NOMO-1 treated with DMSO at 0.1 percent for 48 hours (cell line): ENCODE measurements at regions not wholly inside any gene's neighbourhood (a gene's known extent, or its start where the extent isn't known, plus 50 kb on each side); places are given as distances from the start of the nearest gene placed in this dataset.
A peak's percentile ranks its signal among the peaks of the same experiment; 100 is the strongest.
"Not testable (repeated sequence)": the region's sequence is repeated elsewhere in the genome, so short reads cannot be mapped to it uniquely, and the experiment has no call there.

Experiments used
- DNase-seq: peaks from one replicate; lab custom pipeline; 2025; ENCODE audit not compliant: unreplicated experiment; lab: John Stamatoyannopoulos, UW

DNA sequence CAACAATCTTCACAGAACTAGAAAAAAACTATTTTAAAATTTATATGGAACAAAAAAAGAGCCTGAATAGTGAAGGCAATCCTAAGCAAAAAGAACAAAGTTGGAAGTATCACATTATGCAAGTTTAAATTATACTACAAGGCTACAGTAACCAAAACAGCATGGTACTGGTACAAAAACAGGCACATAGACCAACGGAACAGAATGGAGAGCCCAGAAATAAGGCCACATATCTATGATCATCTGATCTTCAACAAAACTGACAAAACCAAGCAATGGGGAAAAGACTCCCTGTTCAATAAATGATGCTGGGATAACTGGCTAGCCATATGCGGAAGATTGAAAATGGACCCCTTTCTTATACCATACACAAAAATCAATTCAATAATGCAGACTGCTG lies 74.4 kb upstream of the RTN4 start:
- not testable (repeated sequence) for DNase-seq

- DNase-seq, result no peak
These were observed 73.6 kb upstream of the RTN4 start for GRCh38 chr2:55123851-55124269.

GRCh38 chr2:55120634-55121359 lies 70.5 kb upstream of the RTN4 start:
- no peak for DNase-seq

- no peak for DNase-seq
These were observed 69.6 kb upstream of the RTN4 start for GRCh38 chr2:55119711-55120487.

DNA sequence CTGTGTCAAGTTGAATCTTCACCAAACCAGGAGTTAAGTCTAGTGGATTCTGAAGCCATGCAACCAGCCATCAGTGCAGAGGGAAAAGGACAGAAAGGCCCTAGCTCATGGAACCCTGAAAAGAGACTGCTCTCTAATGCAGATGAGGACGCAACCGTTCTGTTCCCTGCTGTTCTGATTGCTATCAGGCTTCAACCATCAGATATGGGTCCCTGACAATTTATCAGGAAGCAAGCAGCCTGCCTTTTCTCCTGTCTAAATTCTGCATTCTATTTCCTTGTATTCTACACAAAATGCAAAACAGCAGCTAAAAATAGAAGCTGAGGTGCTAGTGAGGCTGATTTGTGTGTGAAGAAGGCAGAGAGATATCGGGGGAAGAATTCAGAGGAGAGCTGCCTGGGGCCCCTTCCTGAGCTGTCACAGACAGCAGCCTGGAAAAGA lies 68.4 kb upstream of the RTN4 start:
- DNase-seq, result no peak

DNA sequence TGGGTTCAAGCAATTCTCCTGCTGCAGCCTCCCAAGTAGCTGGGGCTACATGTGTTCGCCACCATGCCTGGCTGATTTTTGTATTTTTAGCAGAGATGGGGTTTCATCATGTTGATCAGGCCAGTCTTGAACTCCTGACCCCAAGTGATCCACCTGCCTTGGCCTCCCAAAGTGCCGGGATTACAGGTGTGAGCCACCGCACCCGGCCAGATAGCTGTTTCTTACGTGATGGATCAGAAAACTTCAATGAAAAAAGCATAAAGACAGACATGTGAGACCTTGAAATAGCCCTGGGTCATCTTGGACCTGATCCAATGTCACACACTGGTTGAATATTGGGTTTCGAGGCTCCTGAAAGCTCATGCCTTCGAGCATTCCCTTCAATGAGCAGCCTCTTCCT lies 66.7 kb upstream of the RTN4 start:
- DNase-seq, result no peak

- DNase-seq, result no peak
These were observed 66.3 kb upstream of the RTN4 start for GRCh38 chr2:55116598-55116964.

DNA sequence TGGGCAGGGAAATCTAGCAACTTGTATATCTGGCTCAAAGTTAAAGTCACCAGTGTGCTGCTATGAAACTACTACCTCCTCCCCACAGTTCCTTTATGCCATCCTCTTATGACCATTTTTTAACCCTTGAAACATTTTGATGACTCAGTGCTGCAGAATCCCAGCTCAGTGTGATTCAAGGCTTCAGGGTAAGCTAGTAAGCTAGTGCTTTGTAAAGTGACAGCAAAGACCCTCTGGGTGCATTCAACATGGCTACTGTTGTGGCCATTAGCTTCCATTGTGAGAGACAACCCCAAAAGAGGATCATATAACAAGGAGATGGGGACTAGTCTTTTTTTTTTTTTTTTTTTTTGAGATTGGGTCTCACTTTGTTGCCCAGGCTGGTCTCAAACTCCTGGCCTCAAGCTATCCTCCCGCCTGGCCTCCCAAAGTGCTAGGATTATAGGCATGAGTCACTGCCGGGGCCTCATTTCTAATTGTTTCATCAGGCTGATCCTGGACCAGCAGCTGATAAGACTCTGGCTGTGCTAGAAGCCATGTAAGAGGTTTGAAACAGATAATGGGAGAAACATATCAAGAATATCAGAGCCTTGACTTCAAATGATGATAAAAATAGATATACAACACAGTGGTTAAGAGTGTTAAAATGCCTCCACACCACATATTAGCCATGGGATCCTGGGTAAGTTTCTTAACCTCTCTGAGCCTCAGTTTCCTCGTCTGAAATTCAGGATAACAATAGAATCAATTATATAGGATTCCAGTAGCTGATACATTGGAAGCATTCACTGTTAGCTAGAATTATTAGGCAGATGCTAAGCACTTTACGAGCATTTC lies 65.7 kb upstream of the RTN4 start:
- DNase-seq, result peak; percentile 62

GRCh38 chr2:55114597-55114996 lies 64.3 kb upstream of the RTN4 start:
- no peak for DNase-seq

DNA sequence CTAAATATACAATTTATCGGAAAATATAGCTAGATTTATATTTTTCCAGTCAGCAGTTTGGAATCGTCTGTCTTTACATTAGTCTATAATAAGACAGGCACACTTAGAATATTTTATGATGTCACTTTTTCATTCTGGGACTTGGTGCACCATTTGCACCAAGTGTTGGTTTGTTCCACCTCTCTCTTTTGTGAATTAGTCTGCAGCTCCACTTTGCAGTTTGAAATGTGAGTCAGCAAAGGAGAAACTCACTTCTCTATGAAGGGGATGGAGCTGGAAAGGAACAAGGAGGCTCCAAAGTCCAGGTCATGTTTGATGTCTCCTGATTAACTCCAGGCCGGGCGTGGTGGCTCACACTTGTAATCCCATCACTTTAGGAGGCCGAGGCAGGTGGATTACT lies 63.8 kb upstream of the RTN4 start:
- DNase-seq, result peak; percentile 18

GRCh38 chr2:55112229-55113031 lies 62.2 kb upstream of the RTN4 start:
- peak; percentile 95 for DNase-seq

- peak; percentile 98 for DNase-seq
These were observed 61.4 kb upstream of the RTN4 start for GRCh38 chr2:55111570-55112228.

DNA sequence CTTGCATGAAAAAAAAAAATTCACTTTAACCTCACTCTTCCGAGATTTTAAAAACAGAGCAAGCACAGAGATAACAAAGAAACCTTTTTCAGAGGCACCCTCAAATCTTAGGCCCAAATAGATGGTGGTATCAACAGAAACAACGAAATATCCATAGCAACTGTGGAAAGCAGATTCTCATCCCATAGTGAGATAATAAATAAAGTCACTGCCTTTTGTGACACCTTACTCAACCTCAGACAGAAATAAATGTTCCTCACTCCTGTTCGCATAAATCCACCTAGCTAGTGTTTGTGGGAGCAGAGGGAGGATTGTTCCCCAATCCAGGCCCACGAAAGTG lies 60.9 kb upstream of the RTN4 start:
- no peak for DNase-seq

DNA sequence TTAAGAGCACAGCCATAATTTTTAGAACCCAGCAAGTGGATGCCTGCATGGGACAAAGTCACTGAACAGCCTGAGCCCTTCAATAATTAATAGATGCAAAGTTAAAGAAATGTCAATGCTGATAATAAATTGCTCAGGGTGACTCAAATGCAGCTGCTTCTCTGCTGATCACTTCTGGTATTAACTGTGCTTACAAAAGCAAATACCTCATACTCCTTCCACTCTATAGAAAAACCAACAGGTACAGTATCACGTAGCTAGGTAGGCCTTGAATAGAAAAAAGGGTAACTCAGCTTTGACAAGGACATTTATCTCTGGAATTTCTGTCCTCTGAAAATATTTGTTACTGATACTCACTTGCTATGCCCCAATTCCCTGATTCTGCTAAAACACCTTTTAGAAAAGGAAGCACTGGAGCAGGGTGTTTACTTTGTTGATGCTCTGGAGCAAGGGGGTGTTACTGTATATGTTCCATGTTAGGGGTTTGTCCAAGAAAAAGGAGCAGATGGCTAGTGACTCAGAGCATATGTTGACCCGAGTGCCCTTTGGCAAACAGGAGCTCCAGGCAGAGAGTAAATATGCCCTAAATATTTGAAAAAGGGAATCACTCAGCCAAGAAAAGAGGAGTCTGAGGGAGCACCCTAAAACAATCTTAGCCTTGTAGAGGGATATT lies 59.1 kb upstream of the RTN4 start:
- DNase-seq, result no peak

DNA sequence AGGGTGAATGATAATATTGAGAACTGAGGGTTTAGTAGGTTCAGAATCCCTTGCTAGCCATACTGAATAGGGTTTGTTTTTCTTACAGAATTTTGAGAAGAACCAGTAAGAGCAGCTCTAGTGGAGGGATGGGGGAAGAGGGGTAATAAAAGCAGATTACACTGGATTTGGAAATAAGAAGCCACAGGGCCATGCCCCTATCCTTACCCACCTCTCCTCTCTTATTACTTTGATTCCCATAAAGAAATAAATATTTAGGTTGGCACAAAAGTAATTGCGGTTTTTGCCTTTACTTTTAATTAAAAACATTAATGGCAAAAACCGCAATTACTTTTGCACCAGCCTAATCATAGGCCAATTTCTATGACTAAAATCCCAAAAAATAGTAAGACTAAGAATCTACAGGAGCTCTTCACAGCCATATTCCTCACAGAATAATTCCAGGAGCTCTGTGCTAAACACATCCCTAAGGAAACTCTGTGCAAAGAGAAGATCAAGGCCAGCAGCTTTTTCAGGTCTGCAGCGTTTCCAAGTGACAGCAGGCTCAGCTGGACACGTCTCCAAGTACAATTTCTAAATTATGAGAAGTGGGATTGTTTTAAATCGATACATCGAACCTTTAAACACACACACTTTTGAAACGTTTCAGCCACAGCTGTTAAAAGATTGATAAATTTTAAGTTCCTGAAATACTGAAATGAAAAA lies 58.4 kb upstream of the RTN4 start:
- DNase-seq, result no peak

GRCh38 chr2:55107436-55107835 lies 57.2 kb upstream of the RTN4 start:
- DNase-seq, result no peak

GRCh38 chr2:55106148-55106547 lies 55.9 kb upstream of the RTN4 start:
- no peak for DNase-seq

DNA sequence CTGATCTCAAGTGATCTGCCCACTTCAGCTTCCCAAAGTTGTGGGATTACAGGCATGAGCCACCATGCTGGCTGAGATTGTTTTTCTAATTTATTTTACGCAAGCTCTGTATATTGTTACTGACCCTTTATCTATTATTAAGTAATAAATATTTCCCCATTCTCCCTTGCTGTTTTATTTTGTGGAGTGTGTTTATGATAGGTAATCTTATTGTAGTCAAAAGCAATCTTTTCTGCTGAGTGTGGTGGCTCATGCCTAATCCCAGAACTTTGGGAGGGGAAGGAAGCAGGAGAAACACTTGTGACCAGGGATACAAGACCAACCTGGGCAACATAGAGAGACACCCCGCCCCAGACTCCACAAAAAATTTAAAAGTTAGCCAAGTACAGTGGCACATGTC lies 55.2 kb upstream of the RTN4 start:
- no peak for DNase-seq

GRCh38 chr2:55103046-55103445 lies 52.8 kb upstream of the RTN4 start:
- DNase-seq, result no peak
